Left ventricle myocardium superior (tissue), 1 donor: ENCODE measurements at regions not wholly inside any gene's neighbourhood (a gene's known extent, or its start where the extent isn't known, plus 50 kb on each side); places are given as distances from the start of the nearest gene placed in this dataset.
A peak's percentile ranks its signal among the peaks of the same experiment; 100 is the strongest.

ENCODE experiments used
- ATAC-seq: fragments of 200-7000 bp; cut with Tn5 transposase; one replicate; pipeline ENCODE4 v1.9.1; 2020; ENCODE audit warnings: mild to moderate bottlenecking, moderate library complexity
- DNase-seq: peaks from one replicate; pipeline ENCODE4 v3.0.0-alpha.2; 2020
- intact Hi-C: fragments of 100-400 bp; cut with micrococcal nuclease; formaldehyde crosslinking; loops from one replicate; pipeline ENCODE4 v1.11.0; 2022
- donor health status: DM: no; HTN: yes; CAD: no; lungs with severe emphysema.

- intact Hi-C loops, result no loop called here
- DNase-seq (no peak), ATAC-seq (no peak)
Observed at GRCh38 chr2:37779139-37779538, 107.7 kb upstream of the CDC42EP3 start.

- intact Hi-C loops, result no loop called here
- DNase-seq (no peak), ATAC-seq (no peak)
Observed at GRCh38 chr2:37779611-37780386, 108.4 kb upstream of the CDC42EP3 start.

GRCh38 chr2:37780387-37780676 is 108.9 kb upstream of the CDC42EP3 start:
- DNase-seq, result no peak
- intact Hi-C loops, result no loop called here

GRCh38 chr2:37781028-37781427 is 109.6 kb upstream of the CDC42EP3 start:
- no peak for ATAC-seq
- DNase-seq, result no peak
- intact Hi-C loops, result no loop called here

More at GRCh38 chr2:37780387-37780676, 108.9 kb upstream of the CDC42EP3 start:
- no peak for ATAC-seq

- ATAC-seq (no peak), DNase-seq (no peak)
- intact Hi-C loops, result no loop called here
Observed at GRCh38 chr2:37782155-37782673, 110.8 kb upstream of the CDC42EP3 start.

GRCh38 chr2:37782721-37783371 is 111.4 kb upstream of the CDC42EP3 start:
- DNase-seq (no peak), ATAC-seq (no peak)
- intact Hi-C loops, result no loop called here

GRCh38 chr2:37783545-37783944 is 112.1 kb upstream of the CDC42EP3 start:
- intact Hi-C loops, result no loop called here
- ATAC-seq (no peak), DNase-seq (no peak)

GRCh38 chr2:37784071-37784758 is 112.8 kb upstream of the CDC42EP3 start:
- DNase-seq, result no peak
- intact Hi-C loops, result no loop called here
- ATAC-seq, result no peak

- intact Hi-C loops, result no loop called here
- ATAC-seq (no peak), DNase-seq (no peak)
Observed at GRCh38 chr2:37784759-37785149, 113.3 kb upstream of the CDC42EP3 start.

GRCh38 chr2:37786191-37786698 is 114.8 kb upstream of the CDC42EP3 start:
- no peak for ATAC-seq

GRCh38 chr2:37786854-37787253 is 115.4 kb upstream of the CDC42EP3 start:
- intact Hi-C loops, result no loop called here
- DNase-seq (peak; percentile 31), ATAC-seq (peak; percentile 76)

More at GRCh38 chr2:37786191-37786698, 114.8 kb upstream of the CDC42EP3 start:
- DNase-seq, result no peak
- intact Hi-C loops, result no loop called here

- ATAC-seq (no peak), DNase-seq (no peak)
- intact Hi-C loops, result no loop called here
Observed at GRCh38 chr2:37788602-37789209, 117.3 kb upstream of the CDC42EP3 start.

- no peak for ATAC-seq
- intact Hi-C loops, result no loop called here
Observed at GRCh38 chr2:37790019-37790418, 118.6 kb upstream of the CDC42EP3 start.

GRCh38 chr2:37790462-37790861 is 119.0 kb upstream of the CDC42EP3 start:
- ATAC-seq, result no peak
- intact Hi-C loops, result no loop called here
- no peak for DNase-seq

More at GRCh38 chr2:37790019-37790418, 118.6 kb upstream of the CDC42EP3 start:
- no peak for DNase-seq

GRCh38 chr2:37792366-37792765 is 120.9 kb upstream of the CDC42EP3 start:
- intact Hi-C loops, result no loop called here
- no peak for DNase-seq
- ATAC-seq, result no peak

GRCh38 chr2:37793004-37793403 is 121.6 kb upstream of the CDC42EP3 start:
- intact Hi-C loops, result no loop called here
- DNase-seq (no peak), ATAC-seq (no peak)

GRCh38 chr2:37794717-37795116 is 123.3 kb upstream of the CDC42EP3 start:
- no peak for DNase-seq
- intact Hi-C loops, result no loop called here
- peak; percentile 94 for ATAC-seq

GRCh38 chr2:37795456-37795855 is 124.0 kb upstream of the CDC42EP3 start:
- no peak for ATAC-seq
- intact Hi-C loops, result no loop called here
- no peak for DNase-seq

GRCh38 chr2:37795938-37796337 is 124.5 kb upstream of the CDC42EP3 start:
- no peak for ATAC-seq
- no peak for DNase-seq
- intact Hi-C loops, result no loop called here

GRCh38 chr2:37796481-37796880 is 125.0 kb upstream of the CDC42EP3 start:
- no peak for DNase-seq
- intact Hi-C loops, result no loop called here
- ATAC-seq, result no peak
